Thyroid gland (tissue), 4 donors: ENCODE measurements at regions not wholly inside any gene's neighbourhood (a gene's known extent, or its start where the extent isn't known, plus 50 kb on each side); places are given as distances from the start of the nearest gene placed in this dataset.

Source experiments
- POLR2A ChIP-seq, 2 donors: fragments of 450-650 bp; IDR thresholded peaks; one replicate each; pipeline ENCODE4 v1.6.1; 2017; ENCODE audit warnings: antibody characterized with exemption in 2 of 2, mild to moderate bottlenecking in 2 of 2, moderate library complexity in 1 of 2
- TF ChIP-seq, protein P1 (sequence below), 6 experiments: fragments of 200-600 bp in 3 of 6; fragments of 450-650 bp in 3 of 6; sonication (generic) in 3 of 6; IDR thresholded peaks; one replicate each; pipeline ENCODE4 v1.5.1; 2016 to 2019; ENCODE audit warnings: antibody characterized with exemption in 6 of 6, mild to moderate bottlenecking in 2 of 6, inconsistent platforms in 1 of 6, moderate library complexity in 1 of 6

- TF ChIP-seq, protein P1, sequence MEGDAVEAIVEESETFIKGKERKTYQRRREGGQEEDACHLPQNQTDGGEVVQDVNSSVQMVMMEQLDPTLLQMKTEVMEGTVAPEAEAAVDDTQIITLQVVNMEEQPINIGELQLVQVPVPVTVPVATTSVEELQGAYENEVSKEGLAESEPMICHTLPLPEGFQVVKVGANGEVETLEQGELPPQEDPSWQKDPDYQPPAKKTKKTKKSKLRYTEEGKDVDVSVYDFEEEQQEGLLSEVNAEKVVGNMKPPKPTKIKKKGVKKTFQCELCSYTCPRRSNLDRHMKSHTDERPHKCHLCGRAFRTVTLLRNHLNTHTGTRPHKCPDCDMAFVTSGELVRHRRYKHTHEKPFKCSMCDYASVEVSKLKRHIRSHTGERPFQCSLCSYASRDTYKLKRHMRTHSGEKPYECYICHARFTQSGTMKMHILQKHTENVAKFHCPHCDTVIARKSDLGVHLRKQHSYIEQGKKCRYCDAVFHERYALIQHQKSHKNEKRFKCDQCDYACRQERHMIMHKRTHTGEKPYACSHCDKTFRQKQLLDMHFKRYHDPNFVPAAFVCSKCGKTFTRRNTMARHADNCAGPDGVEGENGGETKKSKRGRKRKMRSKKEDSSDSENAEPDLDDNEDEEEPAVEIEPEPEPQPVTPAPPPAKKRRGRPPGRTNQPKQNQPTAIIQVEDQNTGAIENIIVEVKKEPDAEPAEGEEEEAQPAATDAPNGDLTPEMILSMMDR (IDR thresholded peaks at IDR 0.05): no peak
- TF ChIP-seq POLR2A (IDR thresholded peaks at IDR 0.05): no peak
Observed at GRCh38 chr1:23617084-23617521, 57.8 kb upstream of the ID3 start.
